ENCODE measurements at regions not wholly inside any gene's neighbourhood (a gene's known extent, or its start where the extent isn't known, plus 50 kb on each side); places are given as distances from the start of the nearest gene placed in this dataset.

DNA sequence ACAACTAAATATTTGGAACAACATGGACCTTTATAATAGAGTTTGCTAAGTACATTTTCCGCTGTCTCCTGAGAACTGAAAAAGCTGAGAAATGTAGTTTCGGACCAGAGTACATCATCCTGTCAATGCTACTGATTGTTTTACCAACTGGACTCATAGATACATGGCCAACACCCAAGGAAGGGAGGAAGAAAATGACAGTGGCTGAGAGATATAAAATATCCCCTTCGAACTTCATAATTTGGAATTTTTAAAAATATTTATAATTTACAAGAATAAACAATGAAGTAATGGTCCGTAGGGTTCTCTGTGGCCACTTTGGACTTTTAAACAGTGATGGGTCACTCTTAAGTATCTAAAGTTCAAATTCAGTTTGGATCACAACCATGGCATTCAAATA is 1042.7 kb downstream of the MCTP2 start:
- TF ChIP-seq CEBPB (IDR thresholded peaks at IDR 0.05; ENCODE audit: borderline replicate concordance, low read depth, low read length) (no peak), RBFOX2 (IDR thresholded peaks at IDR 0.05; ENCODE audit: low read depth, low read length) (no peak), AFF4 (CRISPR knock-in tag; IDR thresholded peaks at IDR 0.05) (no peak), SAFB2 (CRISPR knock-in tag; IDR thresholded peaks at IDR 0.05; ENCODE audit: borderline replicate concordance, low read depth) (no peak), CREB1 (IDR thresholded peaks at IDR 0.05) (no peak), CREB1 (CRISPR knock-in tag; IDR thresholded peaks at IDR 0.05) (no peak), PBX3 (CRISPR knock-in tag; IDR thresholded peaks at IDR 0.05; ENCODE audit: borderline replicate concordance) (no peak)
- TF ChIP-seq, protein P1, sequence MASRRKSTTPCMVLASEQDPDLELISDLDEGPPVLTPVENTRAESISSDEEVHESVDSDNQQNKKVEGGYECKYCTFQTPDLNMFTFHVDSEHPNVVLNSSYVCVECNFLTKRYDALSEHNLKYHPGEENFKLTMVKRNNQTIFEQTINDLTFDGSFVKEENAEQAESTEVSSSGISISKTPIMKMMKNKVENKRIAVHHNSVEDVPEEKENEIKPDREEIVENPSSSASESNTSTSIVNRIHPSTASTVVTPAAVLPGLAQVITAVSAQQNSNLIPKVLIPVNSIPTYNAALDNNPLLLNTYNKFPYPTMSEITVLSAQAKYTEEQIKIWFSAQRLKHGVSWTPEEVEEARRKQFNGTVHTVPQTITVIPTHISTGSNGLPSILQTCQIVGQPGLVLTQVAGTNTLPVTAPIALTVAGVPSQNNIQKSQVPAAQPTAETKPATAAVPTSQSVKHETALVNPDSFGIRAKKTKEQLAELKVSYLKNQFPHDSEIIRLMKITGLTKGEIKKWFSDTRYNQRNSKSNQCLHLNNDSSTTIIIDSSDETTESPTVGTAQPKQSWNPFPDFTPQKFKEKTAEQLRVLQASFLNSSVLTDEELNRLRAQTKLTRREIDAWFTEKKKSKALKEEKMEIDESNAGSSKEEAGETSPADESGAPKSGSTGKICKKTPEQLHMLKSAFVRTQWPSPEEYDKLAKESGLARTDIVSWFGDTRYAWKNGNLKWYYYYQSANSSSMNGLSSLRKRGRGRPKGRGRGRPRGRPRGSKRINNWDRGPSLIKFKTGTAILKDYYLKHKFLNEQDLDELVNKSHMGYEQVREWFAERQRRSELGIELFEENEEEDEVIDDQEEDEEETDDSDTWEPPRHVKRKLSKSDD (CRISPR knock-in tag; IDR thresholded peaks at IDR 0.05; ENCODE audit: low read depth): no peak
